Stomach (tissue), 8 donors: ENCODE measurements at regions not wholly inside any gene's neighbourhood (a gene's known extent, or its start where the extent isn't known, plus 50 kb on each side); places are given as distances from the start of the nearest gene placed in this dataset.

ENCODE experiments used
- DNase-seq, 2 donors: peaks; one replicate each; pipeline versions ENCODE4 v3.0.0 to v3.0.0-alpha.2; 2013 to 2019
- H3K27ac ChIP-seq, 5 donors: fragments of 200-600 bp in 4 of 5; sonication (generic) in 4 of 5; one replicate each; pipeline ENCODE4 v1.5.1; 2013 to 2019; ENCODE audit warnings: mild to moderate bottlenecking in 1 of 5, moderate library complexity in 1 of 5
- H3K27me3 ChIP-seq, 3 donors: fragments of 200-600 bp; sonication (generic); one replicate each; pipeline ENCODE4 v1.5.1; 2017 to 2019; ENCODE audit warnings: mixed run types in 1 of 3
- H3K36me3 ChIP-seq, 4 donors: fragments of 200-600 bp; sonication (generic); 1 replicate in 3 of 4; 2 replicates in 1 of 4; pipeline ENCODE4 v1.5.1; 2016 to 2019
- H3K4me1 ChIP-seq, 4 donors: fragments of 200-600 bp; sonication (generic); one replicate each; pipeline ENCODE4 v1.5.1; 2016 to 2019
- H3K4me3 ChIP-seq, 4 donors: fragments of 200-600 bp; sonication (generic) in 3 of 4; one replicate each; pipeline ENCODE4 v1.5.1; 2016 to 2019; ENCODE audit warnings: mild to moderate bottlenecking in 1 of 4
- H3K9me3 ChIP-seq, 4 donors: fragments of 200-600 bp; sonication (generic); one replicate each; pipeline ENCODE4 v1.5.1; 2016 to 2019
- CTCF ChIP-seq, 7 experiments: fragments of 450-650 bp in 4 of 7; fragments of 200-600 bp in 3 of 7; sonication (generic) in 3 of 7; IDR thresholded peaks; one replicate each; pipeline ENCODE4 v1.5.1; 2016 to 2019; ENCODE audit warnings: antibody characterized with exemption in 7 of 7, control low read depth in 2 of 7, mild to moderate bottlenecking in 1 of 7
- EP300 ChIP-seq: sonication (generic); formaldehyde crosslinking; IDR thresholded peaks from one replicate; pipeline ENCODE4 v1.6.1; 2017; ENCODE audit warnings: antibody characterized with exemption
- POLR2A ChIP-seq, 4 donors: fragments of 450-650 bp; IDR thresholded peaks; one replicate each; pipeline ENCODE4 v1.6.1; 2016; ENCODE audit warnings: antibody characterized with exemption in 4 of 4, control low read depth in 2 of 4, mild to moderate bottlenecking in 1 of 4, moderate library complexity in 1 of 4
- POLR2AphosphoS5 ChIP-seq, 3 donors: sonication (generic); formaldehyde crosslinking; IDR thresholded peaks; one replicate each; pipeline ENCODE4 v1.6.1; 2016; ENCODE audit warnings: antibody characterized with exemption in 3 of 3
- WGBS, 5 donors: extraction: QIAGEN DNeasy Blood & Tissue Kit in 3 of 5; methylation state at CpG; one replicate each; pipeline versions ENCODE4 v1.1.5 to v1.1.7; 2013 to 2018; 5-methylcytosine and 5-hydroxymethylcytosine counted together
- intact Hi-C: fragments of 100-400 bp; cut with DNase I; formaldehyde crosslinking; loops from one replicate; pipeline ENCODE4 v1.15.1; 2023; ENCODE audit warnings: low total_unique reads
- donor health status: healthy with polysubstance abuse.
- donor health status: Bipolar disorder and iron deficiency.
- donor health status: healthy.

GRCh38 chr4:64157397-64157796 lies 251.9 kb downstream of the TECRL start:
- TF ChIP-seq EP300 (no peak), CTCF (IDR thresholded peaks at IDR 0.05) (no peak), POLR2A (IDR thresholded peaks at IDR 0.05) (no peak), POLR2AphosphoS5 (IDR thresholded peaks at IDR 0.05) (no peak)
- Histone ChIP-seq H3K9me3 (no peaks in the 10 kb centered on the region), H3K36me3 (no peaks in the 10 kb centered on the region), H3K27ac (no peak overlapping the region), H3K4me1 (peaks cover 0 to 9% (median 0%) of the 10 kb centered on the region in 4 donors), H3K27me3 (no peaks in the 10 kb centered on the region), H3K4me3 (no peak overlapping the region)
- WGBS, 5 donors, result 87 to 100% (median 96%) methylated on average over 2 of the region's 2 CpGs
- no peak for DNase-seq
- intact Hi-C loops, result no loop called here

- Histone ChIP-seq H3K4me3 (no peak overlapping the region), H3K4me1 (peaks cover 0 to 9% (median 0%) of the 10 kb centered on the region in 4 donors), H3K36me3 (no peaks in the 10 kb centered on the region), H3K27ac (no peak overlapping the region), H3K9me3 (no peaks in the 10 kb centered on the region), H3K27me3 (no peaks in the 10 kb centered on the region)
- TF ChIP-seq EP300 (no peak), CTCF (IDR thresholded peaks at IDR 0.05) (no peak), POLR2A (IDR thresholded peaks at IDR 0.05) (no peak), POLR2AphosphoS5 (IDR thresholded peaks at IDR 0.05) (no peak)
- no peak for DNase-seq
- intact Hi-C loops, result no loop called here
Observed at GRCh38 chr4:64156253-64156652, 253.0 kb downstream of the TECRL start.

GRCh38 chr4:64146030-64146429 lies 263.2 kb downstream of the TECRL start:
- DNase-seq, result no peak
- intact Hi-C loops, result no loop called here
- H3K9me3 ChIP-seq, result peaks cover 6 to 16% (median 9%) of the 10 kb centered on the region in 4 donors

GRCh38 chr4:64144994-64145393 lies 264.3 kb downstream of the TECRL start:
- no peak overlapping the region for H3K4me3 ChIP-seq
- DNase-seq, result peak in 1 of 2 donors; percentile 60
- TF ChIP-seq CTCF (IDR thresholded peaks at IDR 0.05), result no peak
- no peak for TF ChIP-seq EP300
- TF ChIP-seq POLR2AphosphoS5 (IDR thresholded peaks at IDR 0.05), result peak in 2 of 3 donors; percentile 4 to 19
- 13 to 38% (median 23%) methylated on average over 1 of the region's 1 CpG for WGBS, 5 donors
- peaks cover 6 to 21% (median 11%) of the 10 kb centered on the region in 4 donors for H3K9me3 ChIP-seq
- intact Hi-C loops, result no loop called here
- H3K4me1 ChIP-seq, result peaks cover 0 to 20% (median 10%) of the 10 kb centered on the region in 4 donors
- no peak overlapping the region for H3K27ac ChIP-seq
- H3K36me3 ChIP-seq, result no peaks in the 10 kb centered on the region
- no peaks in the 10 kb centered on the region for H3K27me3 ChIP-seq

More at GRCh38 chr4:64146030-64146429, 263.2 kb downstream of the TECRL start:
- Histone ChIP-seq H3K27me3 (no peaks in the 10 kb centered on the region), H3K4me1 (peaks cover 0 to 20% (median 10%) of the 10 kb centered on the region in 4 donors), H3K27ac (no peak overlapping the region), H3K4me3 (no peak overlapping the region), H3K36me3 (no peaks in the 10 kb centered on the region)
- WGBS, 5 donors, result 53 to 82% (median 71%) methylated on average over 3 of the region's 3 CpGs
- TF ChIP-seq POLR2AphosphoS5 (IDR thresholded peaks at IDR 0.05), result no peak
- no peak for TF ChIP-seq POLR2A (IDR thresholded peaks at IDR 0.05)

GRCh38 chr4:64130907-64131306 lies 278.3 kb downstream of the TECRL start:
- Histone ChIP-seq H3K27ac (no peak overlapping the region), H3K36me3 (no peaks in the 10 kb centered on the region), H3K4me3 (no peak overlapping the region), H3K27me3 (no peaks in the 10 kb centered on the region), H3K9me3 (no peaks in the 10 kb centered on the region), H3K4me1 (no peaks in the 10 kb centered on the region)
- TF ChIP-seq POLR2AphosphoS5 (IDR thresholded peaks at IDR 0.05) (no peak), POLR2A (IDR thresholded peaks at IDR 0.05) (no peak), CTCF (IDR thresholded peaks at IDR 0.05) (no peak), EP300 (no peak)
- WGBS, 5 donors, result 24 to 55% (median 47%) methylated on average over 4 of the region's 4 CpGs
- intact Hi-C loops, result no loop called here
- no peak for DNase-seq
